ENCODE measurements at regions not wholly inside any gene's neighbourhood (a gene's known extent, or its start where the extent isn't known, plus 50 kb on each side); places are given as distances from the start of the nearest gene placed in this dataset.

GRCh38 chr6:18044108-18044783 is 56.8 kb upstream of the KIF13A start (continued):
- TF ChIP-seq ZMIZ1 (IDR thresholded peaks at IDR 0.05; ENCODE audit: low read depth in 2 of 2, low read length in 2 of 2) (no peak), RBM15 (IDR thresholded peaks at IDR 0.05; ENCODE audit: insufficient read depth, low read length) (no peak), RFX7 (CRISPR knock-in tag; IDR thresholded peaks at IDR 0.05) (no peak), ZNF449 (CRISPR knock-in tag; IDR thresholded peaks at IDR 0.05) (0 out of 2 replicates have a peak, but pooled peaks have one; percentile 6), CBFA2T3 (IDR thresholded peaks at IDR 0.05) (no peak), SMAD1 (IDR thresholded peaks at IDR 0.05; ENCODE audit: low read depth, low read length, partially characterized antibody) (no peak), SLC30A9 (CRISPR knock-in tag; IDR thresholded peaks at IDR 0.05) (no peak), FOXK1 (CRISPR knock-in tag; IDR thresholded peaks at IDR 0.05; ENCODE audit: borderline replicate concordance) (no peak), HMGN3 (IDR thresholded peaks at IDR 0.05; ENCODE audit: borderline replicate concordance, extremely low read depth, insufficient read length, low read depth, low read length) (no peak), ZNF699 (CRISPR knock-in tag; IDR thresholded peaks at IDR 0.05; ENCODE audit: insufficient replicate concordance) (no peak), SIN3B (IDR thresholded peaks at IDR 0.05; ENCODE audit: low read depth) (no peak), RBBP5 (IDR thresholded peaks at IDR 0.05; ENCODE audit: borderline replicate concordance, insufficient read depth, low read length, poor library complexity, severe bottlenecking) (no peak), ZNF133 (CRISPR knock-in tag; IDR thresholded peaks at IDR 0.05) (no peak), GABPA (tag; conservative IDR thresholded peaks at IDR 0.05; ENCODE audit: low read depth) (no peak), ATF7 (IDR thresholded peaks at IDR 0.05) (no peak), CBX2 (IDR thresholded peaks at IDR 0.05; ENCODE audit: insufficient read depth, low read length, poor library complexity, severe bottlenecking) (no peak), L3MBTL2 (IDR thresholded peaks at IDR 0.05) (peak; percentile 73), USF2 (CRISPR knock-in tag; IDR thresholded peaks at IDR 0.05) (peak; percentile 62)
- TF ChIP-seq, protein P1, sequence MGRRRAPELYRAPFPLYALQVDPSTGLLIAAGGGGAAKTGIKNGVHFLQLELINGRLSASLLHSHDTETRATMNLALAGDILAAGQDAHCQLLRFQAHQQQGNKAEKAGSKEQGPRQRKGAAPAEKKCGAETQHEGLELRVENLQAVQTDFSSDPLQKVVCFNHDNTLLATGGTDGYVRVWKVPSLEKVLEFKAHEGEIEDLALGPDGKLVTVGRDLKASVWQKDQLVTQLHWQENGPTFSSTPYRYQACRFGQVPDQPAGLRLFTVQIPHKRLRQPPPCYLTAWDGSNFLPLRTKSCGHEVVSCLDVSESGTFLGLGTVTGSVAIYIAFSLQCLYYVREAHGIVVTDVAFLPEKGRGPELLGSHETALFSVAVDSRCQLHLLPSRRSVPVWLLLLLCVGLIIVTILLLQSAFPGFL (CRISPR knock-in tag; IDR thresholded peaks at IDR 0.05), result no peak
- TF ChIP-seq, protein P2, sequence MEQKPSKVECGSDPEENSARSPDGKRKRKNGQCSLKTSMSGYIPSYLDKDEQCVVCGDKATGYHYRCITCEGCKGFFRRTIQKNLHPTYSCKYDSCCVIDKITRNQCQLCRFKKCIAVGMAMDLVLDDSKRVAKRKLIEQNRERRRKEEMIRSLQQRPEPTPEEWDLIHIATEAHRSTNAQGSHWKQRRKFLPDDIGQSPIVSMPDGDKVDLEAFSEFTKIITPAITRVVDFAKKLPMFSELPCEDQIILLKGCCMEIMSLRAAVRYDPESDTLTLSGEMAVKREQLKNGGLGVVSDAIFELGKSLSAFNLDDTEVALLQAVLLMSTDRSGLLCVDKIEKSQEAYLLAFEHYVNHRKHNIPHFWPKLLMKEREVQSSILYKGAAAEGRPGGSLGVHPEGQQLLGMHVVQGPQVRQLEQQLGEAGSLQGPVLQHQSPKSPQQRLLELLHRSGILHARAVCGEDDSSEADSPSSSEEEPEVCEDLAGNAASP (IDR thresholded peaks at IDR 0.05), result no peak
